DOHH2 (cell line): ENCODE measurements at regions not wholly inside any gene's neighbourhood (a gene's known extent, or its start where the extent isn't known, plus 50 kb on each side); places are given as distances from the start of the nearest gene placed in this dataset.

Experiments
- CTCF ChIP-seq: fragments of 200-600 bp; sonication (generic); IDR thresholded peaks from one replicate; pipeline ENCODE4 v1.5.1; 2014; ENCODE audit warnings: antibody characterized with exemption, mild to moderate bottlenecking, low read depth, low read length; ENCODE audit not compliant: poor library complexity, severe bottlenecking
- EZH2phosphoT487 ChIP-seq: fragments of 200-600 bp; sonication (generic); IDR thresholded peaks from 2 replicates; pipeline ENCODE4 v1.6.1; 2017; ENCODE audit warnings: borderline replicate concordance, mild to moderate bottlenecking, antibody characterized with exemption, low read length, moderate library complexity, mixed read lengths

GRCh38 chr21:24935991-24936390 lies 671.3 kb downstream of the MRPL39 start:
- TF ChIP-seq CTCF (no peak), EZH2phosphoT487 (no peak)
